PFSK-1 (cell line): ENCODE measurements at regions not wholly inside any gene's neighbourhood (a gene's known extent, or its start where the extent isn't known, plus 50 kb on each side); places are given as distances from the start of the nearest gene placed in this dataset.

Experiments used
- FOXP2 ChIP-seq: optimal IDR thresholded peaks from 2 replicates; pipeline ENCODE3; 2011; ENCODE audit warnings: borderline replicate concordance, control low read depth, inconsistent platforms; ENCODE audit not compliant: insufficient read depth; ENCODE audit errors: extremely low read length, extremely low read depth
- POLR2AphosphoS5 ChIP-seq: IDR thresholded peaks from 2 replicates; pipeline ENCODE4 v1.6.1; 2012; ENCODE audit warnings: low read depth, mild to moderate bottlenecking, control low read depth, low read length, moderate library complexity
- SIN3A ChIP-seq: IDR thresholded peaks from 2 replicates; pipeline ENCODE4 v1.6.1; 2012; ENCODE audit warnings: mild to moderate bottlenecking, low read length, moderate library complexity, borderline replicate concordance; ENCODE audit not compliant: insufficient read depth
- TAF1 ChIP-seq: IDR thresholded peaks from 2 replicates; pipeline ENCODE4 v1.6.1; 2012; ENCODE audit warnings: low read length, control low read depth, borderline replicate concordance; ENCODE audit not compliant: insufficient read depth
- TF ChIP-seq, protein P1 (sequence below), 2 experiments: IDR thresholded peaks; 2 replicates each; pipeline versions ENCODE4 v1.6.1 to v1.8.0; 2011 to 2012; ENCODE audit warnings: low read depth in 2 of 2, low read length in 2 of 2, control low read depth in 1 of 2, inconsistent platforms in 1 of 2, mild to moderate bottlenecking in 1 of 2, moderate library complexity in 1 of 2; ENCODE audit not compliant: insufficient read depth in 1 of 2

DNA sequence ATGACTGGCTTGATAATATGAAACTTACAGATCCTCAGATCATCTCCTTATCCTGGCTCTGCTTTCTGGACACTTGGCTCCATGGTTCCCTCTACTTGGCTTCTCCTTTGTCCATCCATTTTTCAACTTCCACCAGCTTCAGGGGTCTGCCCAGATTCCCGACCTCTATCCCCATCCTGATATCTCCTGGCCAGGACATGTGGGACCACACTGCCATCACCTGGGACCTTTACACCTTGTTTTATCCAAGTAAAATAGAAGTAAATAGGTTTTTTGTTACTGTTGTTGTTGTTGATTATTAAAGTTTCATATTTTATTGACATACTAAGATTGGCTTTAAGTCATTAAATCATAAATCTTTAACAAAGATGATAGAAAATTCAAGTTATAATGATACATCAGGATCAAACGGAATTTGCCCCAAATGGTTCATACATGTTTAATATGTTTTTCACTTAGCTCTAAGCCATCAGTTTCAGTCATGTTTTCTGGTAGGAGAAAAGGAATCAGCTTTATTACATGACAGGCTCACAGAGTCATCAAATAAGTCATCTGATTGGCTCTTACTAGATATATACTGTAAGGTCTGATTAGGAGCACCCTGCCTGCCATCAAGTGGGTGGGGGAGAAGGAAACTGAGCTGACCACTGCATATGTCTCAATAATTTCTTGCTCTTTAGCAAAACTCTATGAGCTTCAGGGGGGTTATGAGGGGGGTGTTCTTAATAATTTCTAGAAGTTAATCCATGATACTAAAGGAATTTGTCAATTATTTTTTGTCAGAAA, 111.5 kb upstream of the AHR start:
- TF ChIP-seq, protein P1, sequence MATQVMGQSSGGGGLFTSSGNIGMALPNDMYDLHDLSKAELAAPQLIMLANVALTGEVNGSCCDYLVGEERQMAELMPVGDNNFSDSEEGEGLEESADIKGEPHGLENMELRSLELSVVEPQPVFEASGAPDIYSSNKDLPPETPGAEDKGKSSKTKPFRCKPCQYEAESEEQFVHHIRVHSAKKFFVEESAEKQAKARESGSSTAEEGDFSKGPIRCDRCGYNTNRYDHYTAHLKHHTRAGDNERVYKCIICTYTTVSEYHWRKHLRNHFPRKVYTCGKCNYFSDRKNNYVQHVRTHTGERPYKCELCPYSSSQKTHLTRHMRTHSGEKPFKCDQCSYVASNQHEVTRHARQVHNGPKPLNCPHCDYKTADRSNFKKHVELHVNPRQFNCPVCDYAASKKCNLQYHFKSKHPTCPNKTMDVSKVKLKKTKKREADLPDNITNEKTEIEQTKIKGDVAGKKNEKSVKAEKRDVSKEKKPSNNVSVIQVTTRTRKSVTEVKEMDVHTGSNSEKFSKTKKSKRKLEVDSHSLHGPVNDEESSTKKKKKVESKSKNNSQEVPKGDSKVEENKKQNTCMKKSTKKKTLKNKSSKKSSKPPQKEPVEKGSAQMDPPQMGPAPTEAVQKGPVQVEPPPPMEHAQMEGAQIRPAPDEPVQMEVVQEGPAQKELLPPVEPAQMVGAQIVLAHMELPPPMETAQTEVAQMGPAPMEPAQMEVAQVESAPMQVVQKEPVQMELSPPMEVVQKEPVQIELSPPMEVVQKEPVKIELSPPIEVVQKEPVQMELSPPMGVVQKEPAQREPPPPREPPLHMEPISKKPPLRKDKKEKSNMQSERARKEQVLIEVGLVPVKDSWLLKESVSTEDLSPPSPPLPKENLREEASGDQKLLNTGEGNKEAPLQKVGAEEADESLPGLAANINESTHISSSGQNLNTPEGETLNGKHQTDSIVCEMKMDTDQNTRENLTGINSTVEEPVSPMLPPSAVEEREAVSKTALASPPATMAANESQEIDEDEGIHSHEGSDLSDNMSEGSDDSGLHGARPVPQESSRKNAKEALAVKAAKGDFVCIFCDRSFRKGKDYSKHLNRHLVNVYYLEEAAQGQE (IDR thresholded peaks at IDR 0.05; ENCODE audit: insufficient read depth in 1 of 2, low read depth in 2 of 2, low read length in 2 of 2): no peak
- TF ChIP-seq SIN3A (no peak), POLR2AphosphoS5 (no peak), FOXP2 (no peak), TAF1 (no peak)

DNA sequence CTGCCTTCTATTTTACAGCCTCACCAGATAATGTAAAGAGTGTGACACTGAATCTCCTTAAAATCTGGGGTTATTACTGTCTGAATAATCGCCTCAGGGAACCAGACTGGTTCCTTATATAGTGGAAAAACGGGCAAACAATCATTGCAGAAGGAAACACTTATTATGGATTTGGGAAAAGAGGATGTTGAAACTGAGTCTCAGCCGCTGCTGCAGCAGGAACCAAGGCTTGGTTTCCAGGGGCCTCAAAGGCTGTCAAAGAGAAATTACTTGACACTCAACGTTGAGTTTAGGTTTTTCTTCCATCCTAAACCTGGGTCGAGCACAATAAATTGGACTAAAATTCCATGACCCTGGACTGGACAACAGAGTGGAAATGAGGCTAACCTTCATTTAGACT, 103.8 kb upstream of the AHR start:
- TF ChIP-seq, protein P1 (IDR thresholded peaks at IDR 0.05; ENCODE audit: insufficient read depth in 1 of 2, low read depth in 2 of 2, low read length in 2 of 2): no peak
- TF ChIP-seq FOXP2 (no peak), POLR2AphosphoS5 (no peak), TAF1 (no peak), SIN3A (no peak)

DNA sequence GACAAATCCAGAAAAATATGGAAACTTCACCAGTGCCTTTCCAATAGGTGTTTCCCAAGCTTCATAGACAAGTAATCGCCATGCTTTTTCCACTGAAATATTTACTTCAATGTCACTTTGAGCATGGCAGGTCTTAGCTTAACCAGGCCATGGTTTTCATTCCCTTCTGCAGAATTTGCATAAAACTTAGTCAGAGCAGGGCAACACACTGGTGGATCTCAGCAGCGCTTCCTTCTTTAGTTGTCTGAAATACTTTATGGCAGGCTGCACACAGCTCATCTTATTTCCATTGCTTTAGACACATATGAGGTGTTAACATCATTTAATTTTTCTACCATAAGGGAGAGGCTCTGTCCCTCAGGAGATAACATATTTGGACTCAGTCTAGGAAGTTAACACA, 102.9 kb upstream of the AHR start:
- TF ChIP-seq POLR2AphosphoS5 (no peak), SIN3A (no peak), TAF1 (no peak), FOXP2 (no peak)
- TF ChIP-seq, protein P1 (IDR thresholded peaks at IDR 0.05; ENCODE audit: insufficient read depth in 1 of 2, low read depth in 2 of 2, low read length in 2 of 2): no peak

DNA sequence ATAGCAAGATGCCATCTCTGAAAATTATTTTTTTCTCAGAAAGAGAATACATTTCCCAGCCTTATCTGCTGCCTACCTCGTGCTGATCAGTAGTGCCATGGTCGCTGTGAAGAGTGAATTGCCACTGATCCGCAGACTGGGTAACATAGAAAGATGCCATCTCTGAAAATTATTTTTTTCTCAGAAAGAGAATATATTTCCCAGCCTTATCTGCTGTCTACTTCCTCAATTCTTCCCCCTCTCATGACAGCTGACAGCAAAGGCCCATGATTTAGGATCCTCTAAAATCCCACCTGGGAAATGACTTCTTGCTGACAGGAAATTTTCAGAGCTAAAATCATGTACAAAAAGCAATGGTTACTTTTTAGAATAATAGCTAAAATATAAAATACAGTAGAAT, 92.5 kb upstream of the AHR start:
- TF ChIP-seq, protein P1 (IDR thresholded peaks at IDR 0.05; ENCODE audit: insufficient read depth in 1 of 2, low read depth in 2 of 2, low read length in 2 of 2): no peak
- no peak for TF ChIP-seq FOXP2
- TF ChIP-seq SIN3A: no peak
- no peak for TF ChIP-seq POLR2AphosphoS5
- TF ChIP-seq TAF1: no peak
